ENCODE measurements at regions not wholly inside any gene's neighbourhood (a gene's known extent, or its start where the extent isn't known, plus 50 kb on each side); places are given as distances from the start of the nearest gene placed in this dataset.

DNA sequence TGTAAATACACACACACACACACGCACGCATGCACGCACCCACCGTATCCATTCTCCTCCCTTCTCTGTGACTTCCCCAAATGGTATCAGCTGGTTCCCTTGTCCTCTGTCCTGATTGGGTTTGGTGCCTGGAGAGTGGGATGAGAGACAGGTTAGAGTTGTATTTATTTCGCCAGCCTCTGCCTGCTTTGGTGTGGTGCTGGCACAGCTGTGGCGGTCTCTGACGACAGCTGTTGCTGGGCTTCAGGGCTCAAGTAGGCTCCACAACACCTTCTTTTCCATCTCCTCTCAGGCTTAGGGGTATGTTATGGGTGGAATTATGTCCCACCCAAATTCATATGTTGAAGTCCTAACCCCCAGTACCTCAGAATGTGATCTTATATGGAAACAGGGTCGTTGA lies 94.9 kb upstream of the ITGA6 start:
- TF ChIP-seq CTCF (IDR thresholded peaks at IDR 0.05; ENCODE audit: extremely low read depth, missing control alignments): no peak
- no peak for DNase-seq (ENCODE audit: low spot score)

DNA sequence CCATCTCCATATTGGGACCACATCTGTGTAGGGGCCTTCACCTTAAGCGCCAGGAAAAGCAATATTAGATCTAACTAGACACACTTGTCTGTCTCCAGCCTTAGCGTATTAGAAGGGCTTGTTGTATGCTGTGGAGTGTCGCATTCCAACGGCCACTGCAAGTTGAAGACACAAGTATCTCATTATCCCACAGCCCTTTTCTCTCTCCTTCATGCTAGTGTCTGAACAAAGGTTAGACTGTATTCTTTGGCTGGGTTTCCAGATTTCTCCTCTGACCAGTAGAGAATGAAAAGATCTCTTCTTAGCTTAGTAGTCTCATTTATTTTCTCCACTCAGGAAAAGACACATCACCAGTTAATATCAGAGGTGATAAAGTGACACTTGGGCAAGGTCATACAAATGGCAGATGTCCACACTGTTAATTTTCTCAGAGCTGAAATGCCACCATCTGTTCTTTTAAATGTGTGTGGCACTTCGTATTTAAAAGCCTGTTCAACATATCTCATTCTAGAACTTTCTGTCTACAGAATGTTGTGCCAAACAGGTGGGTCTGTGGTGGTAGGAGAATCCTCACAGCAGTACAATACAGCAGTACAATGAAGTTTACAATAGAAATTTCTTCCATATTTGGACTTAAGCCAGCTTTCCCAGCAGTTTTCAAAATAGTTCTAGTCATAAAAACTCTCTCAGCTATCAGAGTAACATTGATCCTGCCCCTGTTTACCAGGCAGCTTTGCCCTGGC lies 94.0 kb upstream of the ITGA6 start:
- TF ChIP-seq CTCF (IDR thresholded peaks at IDR 0.05; ENCODE audit: extremely low read depth, missing control alignments): no peak
- DNase-seq (ENCODE audit: low spot score): no peak

- DNase-seq (ENCODE audit: low spot score): no peak
These were observed 93.4 kb upstream of the ITGA6 start for GRCh38 chr2:172333978-172334330.

DNA sequence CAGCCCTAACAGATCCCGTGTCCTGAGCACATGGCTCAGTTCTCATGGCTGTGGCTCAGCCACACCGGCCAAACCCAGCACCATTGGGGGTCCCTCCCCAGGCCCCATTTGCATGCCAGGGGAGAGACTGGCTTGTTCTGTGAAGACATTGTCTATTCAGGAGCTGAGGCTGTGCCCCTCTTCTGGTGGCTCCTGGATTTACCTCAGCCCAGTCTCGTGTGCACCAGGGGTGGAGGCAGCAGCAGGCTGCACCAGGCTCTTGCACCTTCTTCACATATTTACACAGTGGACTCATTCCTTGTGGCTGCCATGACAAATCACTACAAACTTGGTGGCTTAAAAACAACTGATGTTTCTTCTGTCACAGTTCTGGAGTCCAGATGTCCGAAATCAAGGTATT lies 92.4 kb upstream of the ITGA6 start:
- TF ChIP-seq CTCF (IDR thresholded peaks at IDR 0.05; ENCODE audit: extremely low read depth, missing control alignments): no peak
- no peak for DNase-seq (ENCODE audit: low spot score)

More at GRCh38 chr2:172333978-172334330, 93.4 kb upstream of the ITGA6 start:
- TF ChIP-seq CTCF (IDR thresholded peaks at IDR 0.05; ENCODE audit: extremely low read depth, missing control alignments): no peak

- DNase-seq (ENCODE audit: low spot score): no peak
- TF ChIP-seq CTCF (IDR thresholded peaks at IDR 0.05; ENCODE audit: extremely low read depth, missing control alignments): no peak
These were observed 91.7 kb upstream of the ITGA6 start for GRCh38 chr2:172335736-172336135.

- DNase-seq (ENCODE audit: low spot score): no peak
- TF ChIP-seq CTCF (IDR thresholded peaks at IDR 0.05; ENCODE audit: extremely low read depth, missing control alignments): no peak
These were observed 90.7 kb upstream of the ITGA6 start for GRCh38 chr2:172336681-172337080.

- DNase-seq (ENCODE audit: low spot score): no peak
- TF ChIP-seq CTCF (IDR thresholded peaks at IDR 0.05; ENCODE audit: extremely low read depth, missing control alignments): no peak
These were observed 87.9 kb upstream of the ITGA6 start for GRCh38 chr2:172339371-172340010.
